GM12878 (cell line): ENCODE measurements at regions not wholly inside any gene's neighbourhood (a gene's known extent, or its start where the extent isn't known, plus 50 kb on each side); places are given as distances from the start of the nearest gene placed in this dataset.
A peak's percentile ranks its signal among the peaks of the same experiment; 100 is the strongest.

Experiments
- ATAC-seq: fragments of 200-7000 bp; cut with Tn5 transposase; 3 replicates; pipeline ENCODE4 v1.9.1; 2020; ENCODE audit warnings: mild to moderate bottlenecking, moderate library complexity
- BruUV-seq: library from RNA; stranded (reverse); fragments of 400-500 nt; replicated peaks from 2 replicates; lab custom pipeline; 2021; lab: Mats Ljungman, UMichigan
- CTCF ChIA-PET: fragments of 300-600 bp; sonication (Branson Sonifier 250); formaldehyde crosslinking; extraction: SDS; loops from one replicate; lab custom pipeline; 2021; ENCODE audit warnings: inconsistent platforms; lab: Yijun Ruan, JAX
- POLR2A ChIA-PET: fragments of 350-600 bp; formaldehyde crosslinking; extraction: SDS; loops from one replicate; lab custom pipeline; 2021; ENCODE audit warnings: inconsistent platforms; lab: Charles Lee
- RAD21 ChIA-PET: fragments of 300-600 bp; sonication (Branson Sonifier 250); formaldehyde crosslinking; loops from one replicate; lab custom pipeline; 2023; ENCODE audit warnings: antibody characterized with exemption; ENCODE audit not compliant: unreplicated experiment; lab: Charles Lee
- SMC1A ChIA-PET: fragments of 300-600 bp; sonication (Branson Sonifier 250); formaldehyde crosslinking; loops from one replicate; lab custom pipeline; 2023; ENCODE audit not compliant: unreplicated experiment, uncharacterized antibody; lab: Charles Lee
- DNase-seq: peaks from one replicate; pipeline ENCODE4 v3.0.0-alpha.2; 2011; ENCODE audit warnings: low read depth, low spot score
- FAIRE-seq: peaks from 3 replicates; lab custom pipeline; 2011; peaks lifted over from hg19 to GRCh38; lab: Jason Lieb, UNC
- H2AFZ ChIP-seq: 2 replicates; pipeline ENCODE4 v1.6.0; 2011; ENCODE audit warnings: low read depth, low read length, control low read depth; ENCODE audit not compliant: control insufficient read depth
- H3K27ac ChIP-seq: 2 replicates; pipeline ENCODE4 v1.5.1; 2011; ENCODE audit warnings: control low read depth; ENCODE audit not compliant: control insufficient read depth, insufficient read depth
- H3K27me3 ChIP-seq, 2 experiments: replicated peaks in 1 of 2; 2 replicates each; pipeline versions ENCODE4 v1.6.0 to v1.6.1; 2011; ENCODE audit warnings: low read length in 1 of 2; ENCODE audit not compliant: control insufficient read depth in 2 of 2, insufficient read depth in 2 of 2
- H3K36me3 ChIP-seq, 2 experiments: 2 replicates each; pipeline ENCODE4 v1.5.1; 2011; ENCODE audit warnings: low read length in 1 of 2; ENCODE audit not compliant: control insufficient read depth in 2 of 2, insufficient read depth in 2 of 2
- H3K4me1 ChIP-seq: 2 replicates; pipeline ENCODE4 v1.6.1; 2011; ENCODE audit warnings: mild to moderate bottlenecking, low read length, moderate library complexity, mixed read lengths; ENCODE audit not compliant: control insufficient read depth, insufficient read depth
- H3K4me2 ChIP-seq: 2 replicates; pipeline ENCODE4 v1.6.0; 2011; ENCODE audit warnings: control low read depth; ENCODE audit not compliant: control insufficient read depth, insufficient read depth
- H3K4me3 ChIP-seq: fragments of 200-600 bp; sonication (generic); 2 replicates; pipeline ENCODE4 v1.5.1; 2016
- H3K79me2 ChIP-seq: 2 replicates; pipeline ENCODE4 v1.6.0; 2011; ENCODE audit warnings: low read length; ENCODE audit not compliant: control insufficient read depth, insufficient read depth
- H3K9ac ChIP-seq: 2 replicates; pipeline ENCODE4 v1.8.0; 2011; ENCODE audit warnings: low read length, control low read depth, mixed read lengths; ENCODE audit not compliant: control insufficient read depth, insufficient read depth
- H3K9me3 ChIP-seq: replicated peaks from 3 replicates; pipeline ENCODE4 v1.5.1; 2011; ENCODE audit warnings: mild to moderate bottlenecking, low read length; ENCODE audit not compliant: control insufficient read depth, insufficient read depth
- H4K20me1 ChIP-seq: 2 replicates; pipeline ENCODE4 v1.6.0; 2011; ENCODE audit not compliant: control insufficient read depth, insufficient read depth
- ATF7 ChIP-seq: fragments of 450-650 bp; IDR thresholded peaks from 2 replicates; pipeline ENCODE4 v1.6.1; 2016; ENCODE audit warnings: low read depth, mild to moderate bottlenecking
- CREM ChIP-seq: IDR thresholded peaks from 2 replicates; pipeline ENCODE4 v1.6.1; 2014; ENCODE audit warnings: antibody characterized with exemption, low read depth
- DPF2 ChIP-seq: fragments of 450-650 bp; IDR thresholded peaks from 2 replicates; pipeline ENCODE4 v1.6.1; 2017; ENCODE audit warnings: mild to moderate bottlenecking
- EED ChIP-seq: sonication (generic); IDR thresholded peaks from 2 replicates; pipeline ENCODE4 v1.6.1; 2016; ENCODE audit warnings: antibody characterized with exemption, low read depth
- MYC ChIP-seq: IDR thresholded peaks from 2 replicates; pipeline ENCODE4 v1.6.1; 2011; ENCODE audit warnings: mild to moderate bottlenecking, low read length, moderate library complexity, inconsistent platforms; ENCODE audit not compliant: insufficient read depth, insufficient replicate concordance, insufficient read length, severe bottlenecking
- NFYA ChIP-seq: IDR thresholded peaks from 2 replicates; pipeline ENCODE4 v1.6.1; 2011; ENCODE audit warnings: low read depth, mild to moderate bottlenecking, low read length, improper control_type of control experiment, borderline replicate concordance
- POU2F2 ChIP-seq: IDR thresholded peaks from 3 replicates; pipeline ENCODE4 v1.6.1; 2011; ENCODE audit warnings: low read depth, mild to moderate bottlenecking, low read length, borderline replicate concordance
- RFX5 ChIP-seq: IDR thresholded peaks from 2 replicates; pipeline ENCODE4 v1.6.1; 2011; ENCODE audit warnings: low read depth, low read length, improper control_type of control experiment
- RUNX3 ChIP-seq: IDR thresholded peaks from 2 replicates; pipeline ENCODE4 v1.6.1; 2012; ENCODE audit warnings: low read length, inconsistent platforms
- SMARCA5 ChIP-seq: fragments of 450-650 bp; IDR thresholded peaks from 2 replicates; pipeline ENCODE4 v1.6.1; 2017; ENCODE audit warnings: mild to moderate bottlenecking
- SREBF1 ChIP-seq: IDR thresholded peaks from 2 replicates; pipeline ENCODE4 v1.6.1; 2012; ENCODE audit warnings: mild to moderate bottlenecking, low read length
- ZSCAN29 ChIP-seq: fragments of 450-650 bp; IDR thresholded peaks from 2 replicates; pipeline ENCODE4 v1.6.1; 2017; ENCODE audit warnings: mild to moderate bottlenecking, moderate library complexity
- WGBS: methylation state at CpG from one replicate; pipeline ENCODE4 v1.1.6; 2016; ENCODE audit warnings: low lambda C conversion rate; ENCODE audit not compliant: insufficient replicate concordance, insufficient coverage; ENCODE audit errors: missing lambda C conversion rate; 5-methylcytosine and 5-hydroxymethylcytosine counted together
- in situ Hi-C: fragments of 300-500 bp; cut with MboI; formaldehyde crosslinking; loops from 9 replicates; pipeline ENCODE4 v1.14.3; 2018; ENCODE audit warnings: mixed read lengths
- intact Hi-C: fragments of 100-400 bp; cut with micrococcal nuclease; formaldehyde crosslinking; loops from one replicate; pipeline ENCODE4 v1.14.2; 2022; ENCODE audit not compliant: unreplicated experiment
- TF ChIP-seq, protein P1 (sequence below): fragments of 450-650 bp; IDR thresholded peaks from 2 replicates; pipeline ENCODE4 v1.6.1; 2017; ENCODE audit warnings: mild to moderate bottlenecking, low read depth, inconsistent platforms; ENCODE audit not compliant: poor library complexity, severe bottlenecking
- TF ChIP-seq, protein P2 (sequence below): fragments of 450-650 bp; IDR thresholded peaks from 2 replicates; pipeline ENCODE4 v1.6.1; 2017; ENCODE audit warnings: borderline replicate concordance
- TF ChIP-seq, protein P3 (sequence below): IDR thresholded peaks from 2 replicates; pipeline ENCODE4 v1.6.1; 2012; ENCODE audit warnings: improper control_type of control experiment, low read depth, low read length; ENCODE audit not compliant: insufficient replicate concordance
- TF ChIP-seq, protein P4 (sequence below): fragments of 450-650 bp; IDR thresholded peaks from 2 replicates; pipeline ENCODE4 v1.6.1; 2014; ENCODE audit warnings: mild to moderate bottlenecking

DNA sequence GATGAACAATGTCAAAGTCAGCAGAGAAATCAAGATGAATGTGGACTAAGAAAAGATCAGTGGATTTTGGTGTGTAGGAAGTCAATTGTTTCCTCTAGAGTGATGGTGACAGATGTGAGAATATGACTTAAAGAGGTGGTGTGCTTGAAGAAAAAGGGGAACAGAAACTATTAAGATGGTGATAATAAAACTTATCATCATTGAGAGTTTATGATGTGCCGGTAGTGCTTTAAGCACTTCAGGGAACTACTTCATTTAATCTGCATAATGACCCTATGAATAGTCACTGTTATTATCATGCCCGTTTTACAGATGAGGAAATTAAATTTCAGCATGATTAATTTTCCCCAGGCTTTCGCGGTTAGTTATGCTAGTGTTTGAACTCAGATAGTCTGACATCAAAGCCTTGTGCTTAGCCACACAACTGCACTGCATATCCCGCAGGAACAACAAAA, 246.9 kb upstream of the LRRC7 start (continued):
- TF ChIP-seq RUNX3 (no peak; the same call in 1 of the 2 replicates), CREM (no peak), SREBF1 (no peak), DPF2 (peak; percentile 83), ATF7 (peak; percentile 78)
- TF ChIP-seq, all 136 proteins: peak for 17

DNA sequence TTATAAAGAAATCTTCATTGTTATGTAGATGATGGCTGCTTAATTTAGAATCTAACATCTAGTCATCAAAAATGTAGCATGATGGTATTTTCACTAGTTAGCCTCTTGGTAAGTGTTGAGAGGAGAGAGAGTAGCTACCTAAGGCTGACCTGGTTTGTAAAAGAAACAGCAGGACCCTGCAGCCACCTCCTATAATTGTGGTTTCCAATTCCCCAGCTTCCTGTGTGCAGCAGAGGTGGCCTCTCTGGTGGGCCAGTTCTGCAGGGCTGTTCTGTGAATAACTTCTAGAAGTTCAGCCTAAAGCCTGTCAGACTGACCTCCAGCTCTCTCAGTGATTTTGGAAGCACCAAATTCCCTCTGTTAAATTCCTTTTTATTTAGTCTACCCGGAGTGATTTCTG, 246.4 kb upstream of the LRRC7 start:
- Histone ChIP-seq H3K9me3 (no peaks in the 10 kb centered on the region), H3K9ac (no peak overlapping the region), H3K27ac (no peak overlapping the region), H3K27me3 (no peaks in the 10 kb centered on the region), H3K4me1 (no peaks in the 10 kb centered on the region), H3K4me2 (no peak overlapping the region), H3K4me3 (no peak overlapping the region), H3K79me2 (no peaks in the 10 kb centered on the region), H2AFZ (no peak overlapping the region), H3K36me3 (no peaks in the 10 kb centered on the region), H4K20me1 (no peaks in the 10 kb centered on the region)
- DNase-seq (no peak), FAIRE-seq (no peak), ATAC-seq (peak; percentile 20)
- ChIA-PET CTCF (no interaction called here), SMC1A (no interaction called here), POLR2A (no interaction called here), RAD21 (no interaction called here)
- BruUV-seq: no TSS peak
- intact Hi-C loops: no loop called here
- in situ Hi-C loops: no loop called here
- 0% methylated on average over 1 of the region's 1 CpG for WGBS
- no peak for TF ChIP-seq ZSCAN29
- no peak for TF ChIP-seq MYC
- no peak for TF ChIP-seq POU2F2
- TF ChIP-seq, protein P1, sequence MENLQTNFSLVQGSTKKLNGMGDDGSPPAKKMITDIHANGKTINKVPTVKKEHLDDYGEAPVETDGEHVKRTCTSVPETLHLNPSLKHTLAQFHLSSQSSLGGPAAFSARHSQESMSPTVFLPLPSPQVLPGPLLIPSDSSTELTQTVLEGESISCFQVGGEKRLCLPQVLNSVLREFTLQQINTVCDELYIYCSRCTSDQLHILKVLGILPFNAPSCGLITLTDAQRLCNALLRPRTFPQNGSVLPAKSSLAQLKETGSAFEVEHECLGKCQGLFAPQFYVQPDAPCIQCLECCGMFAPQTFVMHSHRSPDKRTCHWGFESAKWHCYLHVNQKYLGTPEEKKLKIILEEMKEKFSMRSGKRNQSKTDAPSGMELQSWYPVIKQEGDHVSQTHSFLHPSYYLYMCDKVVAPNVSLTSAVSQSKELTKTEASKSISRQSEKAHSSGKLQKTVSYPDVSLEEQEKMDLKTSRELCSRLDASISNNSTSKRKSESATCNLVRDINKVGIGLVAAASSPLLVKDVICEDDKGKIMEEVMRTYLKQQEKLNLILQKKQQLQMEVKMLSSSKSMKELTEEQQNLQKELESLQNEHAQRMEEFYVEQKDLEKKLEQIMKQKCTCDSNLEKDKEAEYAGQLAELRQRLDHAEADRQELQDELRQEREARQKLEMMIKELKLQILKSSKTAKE: no peak
- no peak for TF ChIP-seq RFX5
- TF ChIP-seq EED: no peak
- TF ChIP-seq, protein P2, sequence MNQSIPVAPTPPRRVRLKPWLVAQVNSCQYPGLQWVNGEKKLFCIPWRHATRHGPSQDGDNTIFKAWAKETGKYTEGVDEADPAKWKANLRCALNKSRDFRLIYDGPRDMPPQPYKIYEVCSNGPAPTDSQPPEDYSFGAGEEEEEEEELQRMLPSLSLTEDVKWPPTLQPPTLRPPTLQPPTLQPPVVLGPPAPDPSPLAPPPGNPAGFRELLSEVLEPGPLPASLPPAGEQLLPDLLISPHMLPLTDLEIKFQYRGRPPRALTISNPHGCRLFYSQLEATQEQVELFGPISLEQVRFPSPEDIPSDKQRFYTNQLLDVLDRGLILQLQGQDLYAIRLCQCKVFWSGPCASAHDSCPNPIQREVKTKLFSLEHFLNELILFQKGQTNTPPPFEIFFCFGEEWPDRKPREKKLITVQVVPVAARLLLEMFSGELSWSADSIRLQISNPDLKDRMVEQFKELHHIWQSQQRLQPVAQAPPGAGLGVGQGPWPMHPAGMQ: no peak
- no peak for TF ChIP-seq NFYA
- TF ChIP-seq, protein P3, sequence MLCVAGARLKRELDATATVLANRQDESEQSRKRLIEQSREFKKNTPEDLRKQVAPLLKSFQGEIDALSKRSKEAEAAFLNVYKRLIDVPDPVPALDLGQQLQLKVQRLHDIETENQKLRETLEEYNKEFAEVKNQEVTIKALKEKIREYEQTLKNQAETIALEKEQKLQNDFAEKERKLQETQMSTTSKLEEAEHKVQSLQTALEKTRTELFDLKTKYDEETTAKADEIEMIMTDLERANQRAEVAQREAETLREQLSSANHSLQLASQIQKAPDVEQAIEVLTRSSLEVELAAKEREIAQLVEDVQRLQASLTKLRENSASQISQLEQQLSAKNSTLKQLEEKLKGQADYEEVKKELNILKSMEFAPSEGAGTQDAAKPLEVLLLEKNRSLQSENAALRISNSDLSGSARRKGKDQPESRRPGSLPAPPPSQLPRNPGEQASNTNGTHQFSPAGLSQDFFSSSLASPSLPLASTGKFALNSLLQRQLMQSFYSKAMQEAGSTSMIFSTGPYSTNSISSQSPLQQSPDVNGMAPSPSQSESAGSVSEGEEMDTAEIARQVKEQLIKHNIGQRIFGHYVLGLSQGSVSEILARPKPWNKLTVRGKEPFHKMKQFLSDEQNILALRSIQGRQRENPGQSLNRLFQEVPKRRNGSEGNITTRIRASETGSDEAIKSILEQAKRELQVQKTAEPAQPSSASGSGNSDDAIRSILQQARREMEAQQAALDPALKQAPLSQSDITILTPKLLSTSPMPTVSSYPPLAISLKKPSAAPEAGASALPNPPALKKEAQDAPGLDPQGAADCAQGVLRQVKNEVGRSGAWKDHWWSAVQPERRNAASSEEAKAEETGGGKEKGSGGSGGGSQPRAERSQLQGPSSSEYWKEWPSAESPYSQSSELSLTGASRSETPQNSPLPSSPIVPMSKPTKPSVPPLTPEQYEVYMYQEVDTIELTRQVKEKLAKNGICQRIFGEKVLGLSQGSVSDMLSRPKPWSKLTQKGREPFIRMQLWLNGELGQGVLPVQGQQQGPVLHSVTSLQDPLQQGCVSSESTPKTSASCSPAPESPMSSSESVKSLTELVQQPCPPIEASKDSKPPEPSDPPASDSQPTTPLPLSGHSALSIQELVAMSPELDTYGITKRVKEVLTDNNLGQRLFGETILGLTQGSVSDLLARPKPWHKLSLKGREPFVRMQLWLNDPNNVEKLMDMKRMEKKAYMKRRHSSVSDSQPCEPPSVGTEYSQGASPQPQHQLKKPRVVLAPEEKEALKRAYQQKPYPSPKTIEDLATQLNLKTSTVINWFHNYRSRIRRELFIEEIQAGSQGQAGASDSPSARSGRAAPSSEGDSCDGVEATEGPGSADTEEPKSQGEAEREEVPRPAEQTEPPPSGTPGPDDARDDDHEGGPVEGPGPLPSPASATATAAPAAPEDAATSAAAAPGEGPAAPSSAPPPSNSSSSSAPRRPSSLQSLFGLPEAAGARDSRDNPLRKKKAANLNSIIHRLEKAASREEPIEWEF: no peak
- TF ChIP-seq SMARCA5: no peak
- TF ChIP-seq, protein P4, sequence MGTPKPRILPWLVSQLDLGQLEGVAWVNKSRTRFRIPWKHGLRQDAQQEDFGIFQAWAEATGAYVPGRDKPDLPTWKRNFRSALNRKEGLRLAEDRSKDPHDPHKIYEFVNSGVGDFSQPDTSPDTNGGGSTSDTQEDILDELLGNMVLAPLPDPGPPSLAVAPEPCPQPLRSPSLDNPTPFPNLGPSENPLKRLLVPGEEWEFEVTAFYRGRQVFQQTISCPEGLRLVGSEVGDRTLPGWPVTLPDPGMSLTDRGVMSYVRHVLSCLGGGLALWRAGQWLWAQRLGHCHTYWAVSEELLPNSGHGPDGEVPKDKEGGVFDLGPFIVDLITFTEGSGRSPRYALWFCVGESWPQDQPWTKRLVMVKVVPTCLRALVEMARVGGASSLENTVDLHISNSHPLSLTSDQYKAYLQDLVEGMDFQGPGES: no peak
